ENCODE measurements at regions not wholly inside any gene's neighbourhood (a gene's known extent, or its start where the extent isn't known, plus 50 kb on each side); places are given as distances from the start of the nearest gene placed in this dataset.

DNA sequence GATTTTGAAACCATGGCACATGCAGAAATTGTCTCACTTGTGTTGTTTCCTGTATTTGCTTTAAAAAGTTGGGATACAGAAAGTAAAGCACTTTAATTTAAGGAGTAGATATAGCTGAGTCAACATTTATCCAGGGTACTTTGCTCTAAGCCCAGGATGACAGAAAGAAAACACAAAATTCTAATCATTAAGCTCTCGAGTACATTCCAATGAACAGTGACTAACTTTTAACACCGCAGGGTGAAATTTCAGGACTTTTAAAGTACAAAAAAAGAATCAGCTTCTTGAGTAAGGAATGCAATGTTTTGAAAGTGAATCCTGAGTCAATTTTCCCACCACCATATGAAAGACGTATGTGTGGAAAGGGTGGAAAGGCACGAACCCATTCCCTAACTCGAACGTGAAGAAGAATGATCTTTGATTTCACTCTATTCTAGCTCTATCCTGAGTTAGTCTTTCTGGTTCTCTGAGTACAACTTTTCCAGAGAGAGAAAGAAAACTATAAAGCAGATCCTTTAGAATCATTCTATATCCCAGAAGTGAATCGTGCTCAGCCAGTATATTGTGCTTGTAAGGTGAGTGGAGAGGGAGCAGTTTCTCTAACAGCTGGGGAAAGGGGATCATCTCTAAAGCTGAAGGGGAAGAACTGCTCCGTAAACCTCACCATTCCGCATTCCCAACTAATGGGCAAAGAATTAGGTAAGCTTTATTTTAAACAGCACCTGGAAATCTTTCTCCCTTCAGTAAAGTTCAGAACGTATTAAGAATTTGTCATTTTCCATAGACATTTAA lies 779.0 kb upstream of the FLRT2 start:
- DNase-seq: no peak

DNA sequence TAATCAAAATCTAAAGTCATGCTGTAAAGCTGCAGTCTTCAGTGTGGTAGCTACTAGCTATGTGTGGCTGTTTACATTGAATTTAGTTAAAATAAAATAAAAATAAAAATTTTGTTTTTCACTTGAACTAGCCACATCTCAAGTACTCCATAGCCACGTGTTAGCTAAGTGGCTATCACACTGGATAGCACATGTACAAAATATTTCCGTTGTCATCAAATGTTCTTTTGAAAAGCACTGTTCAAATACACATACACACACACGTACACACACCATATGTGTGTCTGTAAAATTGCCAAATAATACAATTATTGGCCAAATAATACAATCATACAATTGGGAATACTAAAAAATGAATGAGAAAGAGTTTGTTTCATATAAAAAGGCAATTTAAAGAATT lies 778.2 kb upstream of the FLRT2 start:
- no peak for DNase-seq

DNA sequence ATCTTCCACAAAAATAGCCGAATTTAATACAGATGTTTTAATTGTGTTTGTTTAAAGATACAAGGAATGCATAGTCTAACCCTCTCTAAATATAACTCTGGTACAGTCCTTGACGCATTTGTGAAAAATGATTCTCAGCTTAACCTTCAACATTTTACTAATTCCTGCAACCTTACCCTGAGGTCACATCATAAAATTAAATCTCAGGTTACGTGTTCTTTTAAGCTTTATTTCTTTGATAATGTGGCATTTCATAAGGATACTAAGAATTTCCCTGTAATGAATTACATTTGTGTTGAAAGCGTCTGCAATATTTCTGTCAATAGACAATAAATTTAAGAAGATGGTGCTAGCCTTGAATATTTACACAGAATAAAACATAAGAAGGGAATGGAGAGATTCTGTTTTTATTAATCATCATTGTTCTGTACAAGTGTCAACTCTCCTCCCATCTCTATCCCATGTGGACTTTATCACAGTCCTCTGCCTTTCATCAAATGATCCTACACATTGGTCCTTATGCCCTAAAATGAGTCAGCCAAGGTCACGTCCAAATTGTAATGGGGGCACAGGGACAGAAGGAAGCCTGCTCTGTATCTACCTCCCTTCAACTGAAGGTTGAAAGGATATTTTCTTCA lies 769.3 kb upstream of the FLRT2 start:
- DNase-seq: no peak

DNA sequence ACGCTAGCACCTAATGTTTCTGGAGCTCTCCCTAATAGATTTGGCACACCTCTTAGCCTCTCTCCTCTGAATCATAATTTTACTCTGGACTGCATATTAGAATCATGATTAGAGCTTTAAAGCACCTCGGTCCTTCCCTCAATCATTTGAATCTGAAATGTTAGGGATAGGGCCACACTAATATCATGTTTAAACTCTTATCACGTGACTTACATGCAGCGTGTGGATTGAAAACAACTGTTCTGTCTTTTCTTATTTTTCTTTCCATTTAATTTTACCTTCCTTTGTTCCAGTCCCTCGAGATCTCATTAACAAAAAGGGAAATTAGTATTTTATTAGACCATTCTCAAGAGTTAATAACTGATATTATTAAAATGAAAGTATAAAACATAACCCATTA lies 762.5 kb upstream of the FLRT2 start:
- no peak for DNase-seq

DNA sequence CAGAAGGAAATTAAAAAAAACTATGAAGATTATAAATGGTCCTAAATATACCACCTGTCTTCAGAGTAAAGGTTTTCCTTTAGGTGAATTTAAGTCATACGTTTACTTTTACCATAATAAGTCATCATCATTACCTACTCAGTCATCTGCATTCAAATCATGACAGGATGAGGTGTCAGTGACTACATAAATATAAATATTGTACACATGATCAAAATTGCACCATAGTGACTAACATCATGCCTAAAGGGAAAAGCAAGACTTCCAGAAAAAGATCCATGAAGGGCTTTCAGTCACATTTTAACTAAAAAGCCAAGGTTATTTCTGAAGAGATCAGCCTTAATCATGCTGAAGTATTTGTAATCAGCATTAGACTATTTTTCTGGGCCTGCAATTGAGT lies 759.9 kb upstream of the FLRT2 start:
- DNase-seq: no peak

DNA sequence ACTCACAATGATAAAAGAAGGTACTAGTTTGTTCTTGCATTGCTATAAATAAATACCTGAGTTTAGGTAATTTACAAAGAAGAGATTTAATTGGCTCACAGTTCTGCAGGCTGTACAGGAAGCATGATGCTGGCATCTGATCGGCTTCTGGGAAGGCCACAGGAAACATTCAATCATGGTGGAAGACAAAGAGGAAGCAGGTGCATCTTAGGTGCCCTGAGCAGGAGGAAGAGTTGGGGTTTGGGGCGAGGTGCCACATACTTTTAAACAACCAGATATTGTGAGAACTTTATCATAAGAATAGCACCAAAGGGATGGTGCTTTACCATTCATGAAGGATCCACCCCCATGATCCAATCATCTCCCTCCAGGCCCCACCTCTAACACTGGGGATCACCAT lies 752.6 kb upstream of the FLRT2 start:
- no peak for DNase-seq

DNA sequence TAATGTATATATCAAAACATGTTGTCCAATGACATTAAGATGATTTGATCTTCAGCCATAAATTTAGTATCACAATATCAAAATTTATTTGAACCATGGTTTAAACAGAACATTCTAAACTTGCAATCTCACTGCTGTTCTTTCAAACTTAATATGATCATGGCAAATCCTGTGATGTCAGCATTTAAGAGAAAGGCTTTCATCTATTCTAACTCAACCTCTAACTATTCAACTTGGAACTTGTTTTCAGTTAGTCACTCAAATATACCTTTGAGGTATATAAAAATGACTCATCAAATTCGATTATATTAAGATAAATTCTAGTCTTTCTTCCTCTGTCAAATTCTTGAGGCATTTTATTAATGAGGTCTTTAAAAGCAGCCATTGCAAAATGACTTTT lies 747.0 kb upstream of the FLRT2 start:
- no peak for DNase-seq

DNA sequence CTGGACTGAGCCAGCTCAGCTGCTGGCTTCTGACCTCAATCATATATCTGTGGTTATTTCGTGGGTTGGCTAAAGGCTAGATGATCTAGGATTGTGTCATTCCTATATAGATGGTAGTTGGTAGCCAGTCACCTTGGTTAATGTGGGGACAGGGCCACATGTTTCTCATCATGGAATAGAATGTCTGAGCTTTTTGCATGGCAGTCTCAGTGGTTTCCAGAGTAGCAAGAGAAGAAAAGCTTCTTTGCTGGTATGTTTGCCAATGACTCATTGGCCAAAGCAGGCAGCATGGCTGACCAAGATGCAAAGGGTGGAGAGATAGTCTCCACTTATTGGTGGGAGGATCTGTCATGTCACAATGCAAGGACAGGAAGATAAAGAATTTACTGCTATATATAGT lies 746.4 kb upstream of the FLRT2 start:
- no peak for DNase-seq

DNA sequence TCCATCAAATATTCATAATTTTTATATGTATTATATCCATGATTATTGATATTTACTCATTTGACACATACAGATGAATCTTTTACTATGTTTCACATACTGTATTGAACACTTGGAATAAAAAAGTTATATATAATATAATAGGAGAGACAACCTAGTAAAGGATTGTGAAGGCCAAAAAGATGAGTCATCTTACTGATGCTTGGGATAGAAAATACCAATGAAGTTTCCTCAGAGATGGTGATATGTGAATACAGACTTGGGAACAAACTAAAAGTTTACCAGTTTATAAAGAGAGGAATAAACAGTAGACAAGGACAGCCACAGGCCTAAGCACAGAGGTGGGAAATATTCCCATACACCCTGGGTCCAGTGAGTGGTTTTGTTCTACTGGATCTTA lies 743.9 kb upstream of the FLRT2 start:
- no peak for DNase-seq

DNA sequence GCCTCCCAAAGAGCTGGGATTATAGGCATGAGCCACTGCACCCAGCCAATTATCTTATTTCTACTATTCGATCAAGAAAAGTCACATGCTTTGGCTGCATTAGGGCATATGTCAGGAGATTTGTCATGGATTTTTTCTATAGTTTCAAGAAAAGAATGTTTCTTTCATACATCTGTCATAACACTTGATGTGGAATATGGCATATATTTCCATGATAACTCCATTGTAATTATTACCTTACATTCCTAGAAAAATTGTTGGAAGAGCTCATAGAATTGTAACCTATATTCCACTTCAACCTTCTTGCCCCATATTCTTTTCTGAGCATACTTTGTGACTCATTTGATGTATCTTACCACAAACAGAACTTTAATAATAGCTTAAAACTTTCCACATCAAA lies 740.9 kb upstream of the FLRT2 start:
- DNase-seq: no peak

DNA sequence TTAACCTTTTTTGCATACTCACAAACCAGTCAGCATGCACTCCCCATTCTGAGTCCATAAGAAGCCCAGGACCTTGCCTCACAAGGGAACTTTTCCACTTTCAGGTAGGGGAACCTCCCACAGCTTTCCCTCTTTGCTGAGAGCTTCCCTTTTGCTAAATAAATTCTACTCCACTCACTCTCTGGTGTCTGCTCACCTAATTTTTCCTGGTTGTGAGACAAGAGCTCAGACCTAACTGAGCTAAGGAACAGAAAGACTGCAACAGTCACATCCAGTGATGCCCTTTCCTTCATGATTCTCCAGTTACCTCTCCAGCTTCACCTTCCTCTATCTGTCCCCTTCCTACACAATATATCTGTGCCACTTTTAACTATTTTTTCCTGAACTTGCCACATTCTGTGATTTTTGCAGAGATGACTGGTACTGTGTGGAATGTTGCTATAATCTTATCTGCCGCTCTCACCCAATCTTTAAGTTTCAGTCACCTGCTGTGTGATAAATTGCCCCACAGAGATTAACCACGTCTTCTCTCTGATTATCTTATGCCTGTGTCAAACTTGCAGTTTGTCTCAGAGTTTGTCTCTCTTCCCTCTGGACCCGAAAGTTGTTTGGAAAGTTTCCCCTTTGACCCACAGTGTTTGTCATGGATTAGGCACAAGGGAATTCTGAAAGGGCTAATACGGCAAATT lies 737.1 kb upstream of the FLRT2 start:
- DNase-seq: no peak

DNA sequence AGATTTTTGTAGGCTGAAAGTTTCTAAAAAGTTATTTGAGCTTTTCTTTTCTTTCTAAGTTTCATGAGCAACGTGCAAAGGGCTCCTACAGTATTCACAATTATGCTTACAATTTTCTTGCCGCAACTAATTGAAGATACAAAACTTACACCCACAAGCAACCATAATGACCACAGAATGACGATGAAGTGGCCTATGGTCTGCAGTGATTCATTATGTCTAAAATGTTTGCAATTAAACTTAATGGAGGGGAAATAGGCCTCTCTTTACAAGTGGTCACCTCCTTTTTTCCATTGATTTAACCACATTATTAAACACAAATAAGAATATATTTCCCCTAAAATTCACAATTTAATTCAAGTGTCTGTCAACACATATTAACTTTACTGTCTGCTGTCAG lies 732.6 kb upstream of the FLRT2 start:
- no peak for DNase-seq

DNA sequence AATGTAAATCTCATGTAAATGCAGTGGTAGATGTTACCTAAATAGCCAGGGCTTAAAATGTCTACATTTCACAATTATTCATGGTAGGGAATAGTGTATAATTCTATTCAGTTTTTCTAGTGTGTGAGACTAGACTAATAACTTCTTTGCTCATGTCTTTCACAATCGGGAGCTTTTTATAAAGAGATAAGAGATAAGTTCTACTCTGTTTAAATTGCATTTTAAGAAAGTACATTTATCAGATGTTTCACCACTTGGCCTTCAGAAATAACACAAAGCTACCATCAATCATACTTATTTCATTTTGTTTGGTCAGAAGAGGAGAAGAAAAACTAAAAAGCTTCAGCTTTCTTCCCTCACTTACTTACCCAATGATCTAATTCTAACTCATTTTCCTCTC lies 725.5 kb upstream of the FLRT2 start:
- DNase-seq: no peak

DNA sequence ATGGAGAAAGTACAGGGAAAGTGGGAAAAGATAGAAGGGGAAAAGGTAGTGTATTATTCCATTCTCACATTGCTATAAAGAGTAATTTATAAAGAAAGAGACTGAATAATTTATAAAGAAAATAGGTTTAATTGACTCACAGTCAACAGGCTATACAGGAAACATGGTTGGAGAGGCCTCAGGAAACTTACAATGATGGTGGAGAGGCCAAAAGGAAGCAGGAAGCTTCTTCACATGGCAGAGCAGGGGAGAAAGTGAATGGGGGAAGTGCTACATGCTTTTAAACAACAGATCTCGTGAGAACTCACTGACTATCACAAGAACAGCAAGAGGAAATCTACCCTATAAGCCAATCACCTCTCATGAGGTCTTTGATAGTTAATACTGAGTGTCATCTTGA lies 725.0 kb upstream of the FLRT2 start:
- no peak for DNase-seq

DNA sequence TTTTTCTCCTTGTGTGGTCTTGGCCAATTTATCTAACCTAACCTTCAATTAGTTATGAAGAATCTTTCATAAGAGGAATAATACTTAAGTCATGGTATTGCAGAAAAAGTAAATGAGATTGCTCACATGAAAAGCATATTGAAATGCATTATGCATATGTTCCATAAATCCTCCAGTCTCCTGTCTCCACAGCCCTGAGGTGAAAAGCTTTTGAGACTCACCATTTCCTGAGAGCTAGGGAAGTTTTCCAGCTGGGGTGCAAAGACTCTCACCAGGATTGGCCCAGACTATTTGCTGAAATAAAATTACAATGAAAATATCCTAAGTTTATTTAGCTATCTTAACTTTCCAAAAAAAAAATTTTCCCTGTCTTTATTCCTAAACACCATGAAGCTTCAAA lies 723.8 kb upstream of the FLRT2 start:
- DNase-seq: no peak

DNA sequence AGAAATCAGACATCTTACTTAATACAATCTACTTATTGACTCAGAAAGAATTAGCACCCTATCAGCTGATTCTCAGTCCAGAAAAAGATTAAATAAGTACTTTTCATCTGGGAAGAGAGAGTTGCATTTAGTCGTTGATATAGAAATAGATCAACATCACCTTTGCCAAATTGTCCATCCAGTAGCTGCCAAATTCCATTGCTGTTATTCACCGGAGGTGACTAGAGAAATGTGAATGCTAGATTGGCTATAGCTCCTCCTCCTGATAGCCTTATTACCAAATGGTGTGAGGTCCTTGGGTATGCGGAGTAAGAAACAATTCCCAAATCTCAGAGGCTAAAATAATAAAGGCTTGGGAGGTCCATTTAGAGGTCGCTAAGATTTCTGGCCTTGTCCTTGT lies 723.3 kb upstream of the FLRT2 start:
- no peak for DNase-seq

DNA sequence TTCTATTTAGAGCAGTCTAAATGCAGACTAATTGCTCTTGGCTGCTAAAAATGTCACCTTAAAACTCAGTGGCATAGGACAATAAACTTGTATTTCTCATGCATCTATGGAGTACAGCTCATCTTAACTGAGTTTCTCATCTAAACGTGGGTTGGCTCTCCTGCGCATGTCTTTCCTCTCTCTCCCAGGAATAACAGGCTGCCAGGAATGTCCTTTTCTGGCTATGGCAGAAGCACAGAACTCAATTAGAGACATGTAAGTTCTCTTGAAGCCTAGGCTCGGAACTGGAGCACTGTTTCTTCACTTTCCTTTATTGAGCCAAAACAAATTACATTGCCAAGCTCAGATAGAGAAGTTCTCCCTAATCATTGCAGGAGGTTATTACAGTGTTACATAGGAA lies 722.3 kb upstream of the FLRT2 start:
- DNase-seq: peak; percentile 35

DNA sequence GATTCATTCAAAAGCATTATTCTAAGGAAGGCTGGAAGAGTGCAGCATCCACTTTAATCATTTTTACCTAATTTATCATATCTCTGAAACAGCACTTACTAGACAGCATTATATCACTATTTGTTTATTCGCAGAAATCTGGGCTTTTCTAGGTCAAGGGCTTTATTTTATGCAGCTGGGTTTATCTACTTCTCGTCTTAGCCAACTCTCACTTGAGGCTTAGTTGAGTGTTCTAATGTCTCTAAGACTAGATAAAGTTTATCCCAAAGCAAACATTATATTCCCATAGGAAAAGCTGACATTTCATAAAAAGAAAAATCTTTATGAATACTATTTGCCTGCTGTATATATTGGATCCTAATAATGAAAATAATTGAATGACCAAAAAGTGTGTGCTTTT lies 720.8 kb upstream of the FLRT2 start:
- DNase-seq: no peak

DNA sequence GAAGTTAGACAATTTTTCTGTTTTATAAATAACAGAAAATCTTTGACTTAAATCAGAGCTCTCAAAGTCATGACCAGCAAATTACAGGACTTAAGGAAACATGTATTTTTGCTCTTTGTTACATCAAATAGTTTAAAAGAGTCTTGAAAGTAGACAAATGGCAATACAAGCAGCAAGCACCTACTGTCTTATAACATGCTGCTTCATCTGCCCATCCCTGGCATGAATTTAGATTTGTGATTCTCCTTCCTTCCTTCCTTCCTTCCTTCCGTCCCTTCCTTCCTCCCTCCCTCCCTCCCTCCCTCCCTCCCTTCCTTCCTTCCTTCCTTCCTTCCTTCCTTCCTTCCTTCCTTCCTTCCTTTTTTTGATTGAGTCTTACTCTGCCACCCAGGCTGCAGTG lies 715.6 kb upstream of the FLRT2 start:
- DNase-seq: no peak

DNA sequence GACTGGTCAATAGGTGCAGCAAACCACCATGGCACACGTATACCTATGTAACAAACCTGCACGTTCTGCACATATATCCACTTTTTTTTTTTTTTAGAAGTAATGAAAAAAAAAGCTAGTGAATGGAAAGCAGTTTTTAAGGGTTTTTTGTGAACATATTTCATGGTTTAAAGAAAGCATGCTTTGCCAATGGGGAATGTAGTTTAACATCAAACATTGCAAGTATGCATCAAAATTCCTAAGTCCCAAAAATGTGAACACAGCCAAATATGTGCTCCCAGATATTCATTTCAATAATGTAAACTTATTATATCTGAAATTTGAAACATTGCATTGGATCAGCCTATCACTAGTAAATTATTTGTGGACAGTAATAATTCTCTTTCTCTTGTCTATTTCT lies 710.4 kb upstream of the FLRT2 start:
- DNase-seq: no peak

DNA sequence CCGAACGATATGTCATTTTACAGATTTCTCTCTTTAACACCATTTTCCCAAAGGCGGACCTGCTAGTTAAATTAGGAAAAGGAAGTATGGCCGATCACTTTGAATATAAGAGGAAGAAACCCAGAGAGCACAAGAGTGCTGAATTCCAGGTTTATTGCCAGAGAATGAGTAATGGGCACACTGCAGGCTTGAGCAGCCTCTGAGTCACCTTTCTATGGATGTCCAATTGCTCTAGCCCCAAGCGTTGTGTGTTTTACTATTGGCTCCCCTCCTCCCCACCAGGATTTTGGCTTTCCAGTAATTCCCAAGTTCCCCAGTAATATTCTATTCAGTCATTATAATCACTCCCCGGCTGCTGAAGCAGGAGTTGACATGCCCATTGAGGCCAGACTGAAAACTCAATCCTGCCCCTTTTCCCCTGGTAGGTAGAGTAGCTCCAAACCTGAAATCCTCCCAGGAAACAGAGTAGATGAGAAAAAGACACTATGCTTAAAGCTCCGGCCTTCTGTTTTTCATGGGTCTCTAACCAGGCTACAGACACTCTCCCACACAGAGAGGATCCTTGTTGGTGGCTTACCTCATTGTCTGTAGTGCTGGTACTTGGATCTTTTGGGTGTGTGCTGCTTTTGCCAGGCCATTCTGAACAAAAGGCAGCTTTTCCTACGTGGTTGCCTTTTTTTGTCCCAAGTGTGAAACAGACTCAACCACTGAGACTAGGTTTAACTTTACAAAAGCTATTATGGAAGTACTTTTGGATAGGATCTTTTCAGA lies 704.3 kb upstream of the FLRT2 start:
- DNase-seq: no peak

DNA sequence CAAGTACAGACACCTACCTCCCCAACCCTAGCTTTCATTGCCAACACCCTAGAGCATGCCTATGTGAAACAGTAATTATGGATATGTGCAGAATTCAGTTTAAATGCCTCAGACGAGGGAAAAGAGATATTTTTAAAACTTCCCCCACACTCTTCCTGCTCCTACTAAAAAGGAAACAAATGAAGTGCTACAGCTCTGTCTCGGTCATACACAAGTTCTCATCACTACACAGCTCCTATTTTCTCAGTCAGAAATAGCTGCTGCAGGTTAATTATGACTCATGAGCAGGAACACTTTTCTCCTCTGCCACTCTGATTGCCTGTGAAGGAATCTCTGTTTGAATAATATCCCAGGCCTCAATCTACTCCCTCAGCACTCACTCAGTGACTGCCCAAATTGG lies 703.6 kb upstream of the FLRT2 start:
- DNase-seq: no peak

DNA sequence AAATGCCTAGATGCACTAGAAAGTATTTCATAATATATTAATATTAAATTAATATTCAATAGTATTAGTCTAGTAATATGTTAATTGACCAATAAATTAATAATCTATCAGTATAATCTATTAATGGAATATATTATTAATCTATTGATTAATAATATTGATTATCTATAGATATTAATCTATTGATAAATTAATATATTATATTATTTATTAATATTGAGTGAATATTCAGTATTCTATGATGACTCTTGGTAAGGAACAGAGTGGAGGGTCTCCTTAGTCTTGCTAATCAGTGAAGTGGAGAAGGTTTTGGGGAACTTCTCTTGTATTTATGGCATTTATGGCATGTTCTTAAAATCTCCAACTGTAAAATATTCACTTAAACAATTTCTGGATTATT lies 679.3 kb upstream of the FLRT2 start:
- DNase-seq: no peak
